Tibial nerve (tissue), 3 donors: ENCODE measurements at regions not wholly inside any gene's neighbourhood (a gene's known extent, or its start where the extent isn't known, plus 50 kb on each side); places are given as distances from the start of the nearest gene placed in this dataset.

Source experiments
- CTCF ChIP-seq, 5 experiments: fragments of 200-600 bp in 3 of 5; fragments of 450-650 bp in 2 of 5; sonication (generic) in 3 of 5; IDR thresholded peaks; one replicate each; pipeline ENCODE4 v1.5.1; 2016 to 2019; ENCODE audit warnings: antibody characterized with exemption in 5 of 5, mild to moderate bottlenecking in 3 of 5, moderate library complexity in 2 of 5
- POLR2A ChIP-seq, 2 donors: fragments of 450-650 bp; IDR thresholded peaks; one replicate each; pipeline ENCODE4 v1.6.1; 2017; ENCODE audit warnings: antibody characterized with exemption in 2 of 2, mild to moderate bottlenecking in 2 of 2, moderate library complexity in 2 of 2

DNA sequence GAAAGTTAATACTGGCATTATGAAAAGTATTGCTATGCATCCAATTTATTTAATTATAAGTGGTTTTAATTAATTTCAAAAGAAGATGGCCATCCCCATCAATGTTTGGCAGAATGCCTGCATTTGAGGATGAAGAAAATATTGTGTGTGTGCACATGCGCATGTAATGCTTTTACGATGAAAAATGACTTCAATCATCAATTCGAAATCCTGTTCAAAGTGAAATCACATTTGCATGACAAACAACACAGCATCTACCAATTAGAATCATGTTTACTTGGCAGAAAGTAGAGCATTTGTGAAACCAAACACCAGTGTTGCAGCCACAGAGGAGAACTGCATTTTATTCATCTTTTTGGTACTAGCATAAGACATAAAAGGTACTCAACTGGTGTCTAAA, 191.9 kb upstream of the PIRT start:
- TF ChIP-seq CTCF (IDR thresholded peaks at IDR 0.05) (no peak), POLR2A (IDR thresholded peaks at IDR 0.05) (no peak)
